SK-N-SH treated with all-trans-retinoic acid at 6 μM for 48 hours (cell line): ENCODE measurements at regions not wholly inside any gene's neighbourhood (a gene's known extent, or its start where the extent isn't known, plus 50 kb on each side); places are given as distances from the start of the nearest gene placed in this dataset.

Source experiments
- ATAC-seq: fragments of 200-7000 bp; cut with Tn5 transposase; 3 replicates; pipeline ENCODE4 v1.9.1; 2020; ENCODE audit warnings: mild to moderate bottlenecking, moderate library complexity
- BACH2 ChIP-seq: fragments of 250-450 bp; sonication (Bioruptor Pico); IDR thresholded peaks from 2 replicates; pipeline ENCODE4 v1.9.0; 2021; ENCODE audit warnings: mild to moderate bottlenecking, borderline replicate concordance
- CREB5 ChIP-seq: fragments of 250-450 bp; sonication (Bioruptor Pico); IDR thresholded peaks from 2 replicates; pipeline ENCODE4 v1.5.1; 2020; ENCODE audit warnings: low read depth, mild to moderate bottlenecking, moderate library complexity
- CSDC2 ChIP-seq: fragments of 250-450 bp; sonication (Bioruptor Pico); IDR thresholded peaks from 2 replicates; pipeline ENCODE4 v1.5.0; 2020; ENCODE audit warnings: mild to moderate bottlenecking, moderate library complexity
- ESRRG ChIP-seq: fragments of 250-450 bp; sonication (Bioruptor Pico); IDR thresholded peaks from 2 replicates; pipeline ENCODE4 v1.6.1; 2021; ENCODE audit warnings: mild to moderate bottlenecking
- GLIS3 ChIP-seq: fragments of 250-450 bp; sonication (Bioruptor Pico); IDR thresholded peaks from 2 replicates; pipeline ENCODE4 v1.5.0; 2020; ENCODE audit warnings: mild to moderate bottlenecking, moderate library complexity
- ISL1 ChIP-seq: fragments of 250-450 bp; sonication (Bioruptor Pico); IDR thresholded peaks from 2 replicates; pipeline ENCODE4 v2.1.2; 2022; ENCODE audit warnings: mild to moderate bottlenecking, moderate library complexity
- OSR1 ChIP-seq: fragments of 250-450 bp; sonication (Bioruptor Pico); IDR thresholded peaks from 2 replicates; pipeline ENCODE4 v1.8.0; 2022; ENCODE audit warnings: moderate library complexity, mild to moderate bottlenecking, inconsistent platforms
- PATZ1 ChIP-seq: fragments of 250-450 bp; sonication (Bioruptor Pico); IDR thresholded peaks from 2 replicates; pipeline ENCODE4 v1.8.0; 2020; ENCODE audit warnings: mild to moderate bottlenecking, moderate library complexity, borderline replicate concordance
- PPARA ChIP-seq: fragments of 250-450 bp; sonication (Bioruptor Pico); IDR thresholded peaks from 2 replicates; pipeline ENCODE4 v1.5.0; 2020; ENCODE audit warnings: mild to moderate bottlenecking, borderline replicate concordance
- RARB ChIP-seq: fragments of 250-450 bp; sonication (Bioruptor Pico); IDR thresholded peaks from 2 replicates; pipeline ENCODE4 v1.8.0; 2021; ENCODE audit warnings: mild to moderate bottlenecking, moderate library complexity
- SNAI2 ChIP-seq: fragments of 250-450 bp; sonication (Bioruptor Pico); IDR thresholded peaks from 2 replicates; pipeline ENCODE4 v1.5.0; 2020; ENCODE audit warnings: mild to moderate bottlenecking, moderate library complexity
- TCF4 ChIP-seq: fragments of 250-450 bp; sonication (Bioruptor Pico); IDR thresholded peaks from 2 replicates; pipeline ENCODE4 v1.8.0; 2021; ENCODE audit warnings: mild to moderate bottlenecking, moderate library complexity, borderline replicate concordance
- TOX ChIP-seq: fragments of 250-450 bp; sonication (Bioruptor Pico); IDR thresholded peaks from 2 replicates; pipeline ENCODE4 v1.8.0; 2021; ENCODE audit warnings: mild to moderate bottlenecking, moderate library complexity, borderline replicate concordance
- TSHZ2 ChIP-seq: fragments of 250-450 bp; sonication (Bioruptor Pico); IDR thresholded peaks from 2 replicates; pipeline ENCODE4 v1.5.0; 2020; ENCODE audit warnings: mild to moderate bottlenecking, moderate library complexity
- ZC3H10 ChIP-seq: fragments of 250-450 bp; sonication (Bioruptor Pico); IDR thresholded peaks from 2 replicates; pipeline ENCODE4 v1.5.1; 2021; ENCODE audit warnings: mild to moderate bottlenecking, moderate library complexity
- ZFP3 ChIP-seq: fragments of 250-450 bp; sonication (Bioruptor Pico); IDR thresholded peaks from 2 replicates; pipeline ENCODE4 v1.5.0; 2020; ENCODE audit warnings: mild to moderate bottlenecking, moderate library complexity
- ZFP30 ChIP-seq: fragments of 450-650 bp; formaldehyde crosslinking; IDR thresholded peaks from 2 replicates; pipeline ENCODE4 v1.5.0; 2022; ENCODE audit warnings: mild to moderate bottlenecking, moderate library complexity
- ZNF565 ChIP-seq: fragments of 450-650 bp; formaldehyde crosslinking; conservative IDR thresholded peaks from 2 replicates; pipeline ENCODE4 v1.5.0; 2020; ENCODE audit warnings: low read depth, mild to moderate bottlenecking, moderate library complexity
- ZNF70 ChIP-seq: fragments of 450-650 bp; formaldehyde crosslinking; IDR thresholded peaks from 2 replicates; pipeline ENCODE4 v1.5.0; 2020; ENCODE audit warnings: mild to moderate bottlenecking, moderate library complexity
- ZNF8 ChIP-seq: fragments of 450-650 bp; formaldehyde crosslinking; IDR thresholded peaks from 2 replicates; pipeline ENCODE4 v1.5.0; 2020; ENCODE audit warnings: mild to moderate bottlenecking, moderate library complexity
- TF ChIP-seq, protein P1 (sequence below): fragments of 250-450 bp; sonication (Bioruptor Pico); IDR thresholded peaks from 2 replicates; pipeline ENCODE4 v1.5.1; 2021; ENCODE audit warnings: mild to moderate bottlenecking, moderate library complexity
- TF ChIP-seq, protein P2 (sequence below): fragments of 250-450 bp; sonication (Bioruptor Pico); IDR thresholded peaks from 2 replicates; pipeline ENCODE4 v1.8.0; 2021; ENCODE audit warnings: low read depth, mild to moderate bottlenecking, moderate library complexity, borderline replicate concordance

DNA sequence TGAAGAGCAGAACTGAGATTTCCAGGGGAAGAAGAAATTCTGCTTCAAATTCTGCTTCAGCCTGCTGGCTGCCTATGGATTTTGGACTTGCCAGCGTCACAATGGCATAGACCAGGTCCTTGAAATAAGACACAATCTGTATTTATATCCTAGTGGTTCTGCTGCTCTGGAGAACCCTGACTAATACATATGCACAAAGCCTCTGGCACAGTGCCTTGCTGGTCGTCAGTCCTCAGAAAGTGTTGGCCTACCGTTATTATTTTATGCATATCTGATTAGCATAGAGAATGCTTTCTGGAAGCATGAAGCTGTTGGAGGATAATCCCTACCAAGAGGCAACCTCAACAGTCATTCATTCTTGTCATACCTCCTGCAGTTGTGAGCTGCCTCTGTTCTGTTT, 213.7 kb downstream of the B3GLCT start (continued):
- TF ChIP-seq CREB5: no peak
- TF ChIP-seq, protein P1, sequence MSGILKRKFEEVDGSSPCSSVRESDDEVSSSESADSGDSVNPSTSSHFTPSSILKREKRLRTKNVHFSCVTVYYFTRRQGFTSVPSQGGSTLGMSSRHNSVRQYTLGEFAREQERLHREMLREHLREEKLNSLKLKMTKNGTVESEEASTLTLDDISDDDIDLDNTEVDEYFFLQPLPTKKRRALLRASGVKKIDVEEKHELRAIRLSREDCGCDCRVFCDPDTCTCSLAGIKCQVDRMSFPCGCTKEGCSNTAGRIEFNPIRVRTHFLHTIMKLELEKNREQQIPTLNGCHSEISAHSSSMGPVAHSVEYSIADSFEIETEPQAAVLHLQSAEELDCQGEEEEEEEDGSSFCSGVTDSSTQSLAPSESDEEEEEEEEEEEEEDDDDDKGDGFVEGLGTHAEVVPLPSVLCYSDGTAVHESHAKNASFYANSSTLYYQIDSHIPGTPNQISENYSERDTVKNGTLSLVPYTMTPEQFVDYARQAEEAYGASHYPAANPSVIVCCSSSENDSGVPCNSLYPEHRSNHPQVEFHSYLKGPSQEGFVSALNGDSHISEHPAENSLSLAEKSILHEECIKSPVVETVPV (CRISPR knock-in tag): no peak
- no peak for TF ChIP-seq OSR1
- TF ChIP-seq BACH2 (CRISPR knock-in tag): no peak
- no peak for TF ChIP-seq SNAI2
- no peak for TF ChIP-seq ZC3H10 (CRISPR knock-in tag)
- TF ChIP-seq, all 23 proteins: peak for 0

GRCh38 chr13:31416066-31416465, 216.3 kb downstream of the B3GLCT start:
- no peak for ATAC-seq
- TF ChIP-seq GLIS3: no peak
- TF ChIP-seq ZNF565: no peak
- no peak for TF ChIP-seq ZFP3 (CRISPR knock-in tag)
- no peak for TF ChIP-seq ESRRG (CRISPR knock-in tag)
- no peak for TF ChIP-seq ISL1 (CRISPR knock-in tag)
- no peak for TF ChIP-seq OSR1

- TF ChIP-seq ZFP30 (CRISPR knock-in tag): no peak
- no peak for TF ChIP-seq OSR1
- TF ChIP-seq TSHZ2 (CRISPR knock-in tag): no peak
- no peak for TF ChIP-seq PPARA
- TF ChIP-seq ZFP3 (CRISPR knock-in tag): no peak
- TF ChIP-seq, protein P2, sequence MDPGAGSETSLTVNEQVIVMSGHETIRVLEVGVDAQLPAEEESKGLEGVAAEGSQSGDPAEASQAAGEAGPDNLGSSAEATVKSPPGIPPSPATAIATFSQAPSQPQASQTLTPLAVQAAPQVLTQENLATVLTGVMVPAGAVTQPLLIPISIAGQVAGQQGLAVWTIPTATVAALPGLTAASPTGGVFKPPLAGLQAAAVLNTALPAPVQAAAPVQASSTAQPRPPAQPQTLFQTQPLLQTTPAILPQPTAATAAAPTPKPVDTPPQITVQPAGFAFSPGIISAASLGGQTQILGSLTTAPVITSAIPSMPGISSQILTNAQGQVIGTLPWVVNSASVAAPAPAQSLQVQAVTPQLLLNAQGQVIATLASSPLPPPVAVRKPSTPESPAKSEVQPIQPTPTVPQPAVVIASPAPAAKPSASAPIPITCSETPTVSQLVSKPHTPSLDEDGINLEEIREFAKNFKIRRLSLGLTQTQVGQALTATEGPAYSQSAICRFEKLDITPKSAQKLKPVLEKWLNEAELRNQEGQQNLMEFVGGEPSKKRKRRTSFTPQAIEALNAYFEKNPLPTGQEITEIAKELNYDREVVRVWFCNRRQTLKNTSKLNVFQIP (CRISPR knock-in tag): no peak
- TF ChIP-seq TCF4: no peak
- TF ChIP-seq PATZ1: no peak
- TF ChIP-seq BACH2 (CRISPR knock-in tag): no peak
- TF ChIP-seq RARB (CRISPR knock-in tag): no peak
- TF ChIP-seq ESRRG (CRISPR knock-in tag): no peak
- TF ChIP-seq GLIS3: no peak
- no peak for TF ChIP-seq ZNF8
- TF ChIP-seq ZNF70 (CRISPR knock-in tag): no peak
- no peak for TF ChIP-seq ZNF565
- TF ChIP-seq ZC3H10 (CRISPR knock-in tag): no peak
- no peak for TF ChIP-seq CSDC2 (CRISPR knock-in tag)
- TF ChIP-seq TOX (CRISPR knock-in tag): no peak
- no peak for TF ChIP-seq CREB5
- ATAC-seq: no peak
Measured at GRCh38 chr13:31418186-31418585, 218.4 kb downstream of the B3GLCT start.
